Common myeloid progenitor, CD34-positive (primary cell): ENCODE measurements at regions not wholly inside any gene's neighbourhood (a gene's known extent, or its start where the extent isn't known, plus 50 kb on each side); places are given as distances from the start of the nearest gene placed in this dataset.
"Not testable (repeated sequence)": the region's sequence is repeated elsewhere in the genome, so short reads cannot be mapped to it uniquely, and the experiment has no call there.

ENCODE experiments used
- CTCF ChIA-PET: fragments of 350-600 bp; sonication (Branson Sonifier 250); formaldehyde crosslinking; loops from one replicate; lab custom pipeline; 2021; ENCODE audit warnings: antibody characterized with exemption; lab: Charles Lee
- POLR2A ChIA-PET: fragments of 350-600 bp; sonication (Branson Sonifier 250); formaldehyde crosslinking; loops from one replicate; lab custom pipeline; 2021; ENCODE audit warnings: antibody characterized with exemption; lab: Charles Lee
- DNase-seq, 3 donors: peaks; one replicate each; pipeline versions ENCODE4 v3.0.0 to v3.0.0-alpha.2; 2013
- H3K27ac ChIP-seq, 2 experiments: 1 replicate in 1 of 2; 2 replicates in 1 of 2; pipeline ENCODE4 v1.7.0; 2013; ENCODE audit warnings: inconsistent platforms in 2 of 2, low read length in 2 of 2, mild to moderate bottlenecking in 2 of 2, low read depth in 1 of 2, moderate library complexity in 1 of 2; ENCODE audit not compliant: severe bottlenecking in 2 of 2, insufficient read depth in 1 of 2, poor library complexity in 1 of 2
- H3K27me3 ChIP-seq, 5 experiments: replicated peaks in 2 of 5; 1 replicate in 3 of 5; 2 replicates in 2 of 5; pipeline versions ENCODE4 v1.6.1 to v1.7.0; 2013; ENCODE audit warnings: low read length in 4 of 5, mild to moderate bottlenecking in 2 of 5, moderate library complexity in 2 of 5, inconsistent platforms in 1 of 5; ENCODE audit not compliant: insufficient read depth in 5 of 5, control insufficient read depth in 4 of 5
- H3K36me3 ChIP-seq, 4 experiments: 1 replicate in 2 of 4; 2 replicates in 2 of 4; pipeline versions ENCODE4 v1.6.1 to v1.7.0; 2013; ENCODE audit warnings: low read length in 3 of 4, control low read depth in 1 of 4, mild to moderate bottlenecking in 1 of 4; ENCODE audit not compliant: control insufficient read depth in 4 of 4, insufficient read depth in 4 of 4
- H3K4me1 ChIP-seq, 4 experiments: 1 replicate in 3 of 4; 2 replicates in 1 of 4; pipeline versions ENCODE4 v1.6.1 to v1.7.1; 2013; ENCODE audit warnings: low read length in 3 of 4, mild to moderate bottlenecking in 3 of 4, control low read depth in 1 of 4, inconsistent platforms in 1 of 4, moderate library complexity in 1 of 4; ENCODE audit not compliant: control insufficient read depth in 4 of 4, insufficient read depth in 4 of 4; ENCODE audit errors: control extremely low read depth in 1 of 4
- H3K4me3 ChIP-seq, 7 experiments: 1 replicate in 4 of 7; 2 replicates in 3 of 7; pipeline versions ENCODE4 v1.5.1 to v1.7.0; 2013; ENCODE audit warnings: mild to moderate bottlenecking in 7 of 7, low read length in 6 of 7, moderate library complexity in 6 of 7, inconsistent platforms in 2 of 7, low read depth in 2 of 7, control low read depth in 1 of 7; ENCODE audit not compliant: insufficient read depth in 4 of 7, control insufficient read depth in 1 of 7; ENCODE audit errors: extremely low read depth in 1 of 7
- H3K9me3 ChIP-seq, 5 experiments: 1 replicate in 4 of 5; 2 replicates in 1 of 5; pipeline versions ENCODE4 v1.6.1 to v1.7.1; 2013; ENCODE audit warnings: low read length in 4 of 5, mild to moderate bottlenecking in 2 of 5, inconsistent platforms in 1 of 5, low read depth in 1 of 5, moderate library complexity in 1 of 5; ENCODE audit not compliant: control insufficient read depth in 4 of 5, insufficient read depth in 2 of 5; ENCODE audit errors: control extremely low read depth in 1 of 5
- WGBS: methylation state at CpG from one replicate; pipeline ENCODE4 v1.1.5; 2013; ENCODE audit not compliant: insufficient coverage; 5-methylcytosine and 5-hydroxymethylcytosine counted together

DNA sequence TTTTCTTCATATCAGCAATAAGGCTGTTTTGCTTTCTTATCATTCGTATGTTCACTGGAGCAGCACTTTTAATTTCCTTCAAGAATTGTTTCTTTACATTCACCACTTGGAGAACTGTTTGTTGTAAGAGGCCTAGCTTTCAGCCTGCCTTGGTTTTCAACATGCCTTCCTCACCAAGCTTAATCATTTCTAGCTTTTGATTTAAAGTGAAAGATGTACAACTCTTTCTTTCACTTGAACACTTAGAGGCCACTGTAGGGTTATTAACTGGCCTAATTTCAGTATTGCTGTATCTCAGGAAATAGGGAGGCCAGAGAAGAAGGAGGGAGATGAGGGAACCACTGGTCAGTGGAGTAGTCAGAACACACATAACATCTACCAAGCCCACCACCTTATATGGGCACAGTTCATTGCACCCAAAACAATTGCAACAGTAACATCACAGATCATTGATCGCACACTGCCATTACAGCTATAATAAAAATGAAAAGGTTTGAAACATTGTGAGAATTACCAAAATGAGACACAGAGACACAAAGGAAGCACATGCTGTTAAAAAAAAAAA lies 181.4 kb upstream of the TUBA3C start:
- CTCF ChIA-PET: no interaction called here
- no peak for DNase-seq
- peaks cover 0 to 6% (median 0%) of the 10 kb centered on the region in 5 experiments for H3K9me3 ChIP-seq

GRCh38 chr13:19359697-19360096 lies 178.1 kb upstream of the TUBA3C start:
- H3K9me3 ChIP-seq, H3K4me3 ChIP-seq, DNase-seq, POLR2A ChIA-PET, H3K27ac ChIP-seq, H3K4me1 ChIP-seq, H3K36me3 ChIP-seq, CTCF ChIA-PET, H3K27me3 ChIP-seq: not testable (repeated sequence)
- WGBS: 57% methylated on average over 1 of the region's 2 CpGs

More for the DNA sequence above, 181.4 kb upstream of the TUBA3C start:
- Histone ChIP-seq H3K4me1 (no peaks in the 10 kb centered on the region), H3K4me3 (no peak overlapping the region), H3K27me3 (no peaks in the 10 kb centered on the region), H3K27ac (no peak overlapping the region), H3K36me3 (no peaks in the 10 kb centered on the region)
- WGBS: no CpG with 5 or more reads among the region's 2 CpGs
- POLR2A ChIA-PET: no interaction called here

DNA sequence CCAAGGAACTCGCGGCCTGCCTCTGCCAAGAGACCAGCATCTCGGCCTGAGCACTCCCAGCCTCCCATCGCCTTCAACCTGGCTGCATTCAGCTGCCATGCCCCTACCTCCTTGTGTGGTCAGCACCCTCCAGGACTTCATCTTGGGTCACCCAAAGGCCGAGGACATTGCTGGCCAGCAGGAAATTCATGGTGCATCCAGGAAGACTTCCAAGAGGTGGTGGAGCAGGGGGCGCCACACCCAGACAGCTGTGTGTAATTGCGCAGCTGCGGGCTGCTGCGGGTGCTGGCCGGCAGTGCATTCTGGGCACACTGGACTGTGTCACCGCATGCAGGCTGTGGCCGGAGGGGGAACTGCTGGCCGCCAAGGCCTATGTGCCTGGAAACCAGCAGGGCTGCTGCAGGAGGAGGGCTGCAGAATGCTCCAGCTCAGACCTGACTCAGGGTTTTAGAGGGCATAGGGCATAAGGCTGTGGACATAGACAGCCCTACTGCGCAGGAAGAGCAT lies 164.3 kb upstream of the TUBA3C start:
- Histone ChIP-seq H3K27me3 (peaks cover 0 to 17% (median 7%) of the 10 kb centered on the region in 5 experiments), H3K36me3 (no peaks in the 10 kb centered on the region), H3K27ac (no peak overlapping the region), H3K4me3 (no peak overlapping the region), H3K4me1 (no peaks in the 10 kb centered on the region), H3K9me3 (peaks cover 0 to 2% (median 0%) of the 10 kb centered on the region in 5 experiments)
- POLR2A ChIA-PET: no interaction called here
- CTCF ChIA-PET: no interaction called here
- DNase-seq: no peak
- 86% methylated on average over 10 of the region's 14 CpGs for WGBS

DNA sequence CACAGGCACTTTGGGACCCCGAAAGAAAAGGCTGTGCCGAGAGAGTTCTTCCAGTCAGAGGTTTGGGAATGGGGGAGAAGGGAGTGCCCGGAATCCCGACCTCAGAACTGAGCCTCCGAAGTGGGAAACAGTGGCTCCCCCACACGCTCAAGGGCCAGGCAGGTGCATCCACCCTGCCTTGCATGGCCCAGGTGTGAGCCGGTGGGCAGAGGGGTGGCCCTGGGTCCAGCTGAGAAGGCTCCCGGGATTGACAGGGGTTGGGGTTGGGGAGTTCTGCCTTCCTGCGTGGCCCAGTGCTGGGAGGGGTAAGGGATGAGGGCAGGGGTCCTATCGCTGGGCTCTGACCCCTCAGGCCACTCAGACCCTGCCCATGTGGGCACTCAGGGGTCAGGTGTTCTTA lies 163.5 kb upstream of the TUBA3C start:
- no peaks in the 10 kb centered on the region for H3K4me1 ChIP-seq
- peaks cover 0 to 17% (median 7%) of the 10 kb centered on the region in 5 experiments for H3K27me3 ChIP-seq
- no peak for DNase-seq
- H3K27ac ChIP-seq: no peak overlapping the region
- WGBS: 62% methylated on average over 7 of the region's 10 CpGs
- H3K9me3 ChIP-seq: peaks cover 0 to 2% (median 0%) of the 10 kb centered on the region in 5 experiments
- ChIA-PET CTCF (no interaction called here), POLR2A (no interaction called here)
- no peak overlapping the region for H3K4me3 ChIP-seq
- H3K36me3 ChIP-seq: no peaks in the 10 kb centered on the region

GRCh38 chr13:19344585-19345120 lies 163.0 kb upstream of the TUBA3C start:
- H3K36me3 ChIP-seq, POLR2A ChIA-PET, H3K4me1 ChIP-seq, H3K27ac ChIP-seq, CTCF ChIA-PET, H3K9me3 ChIP-seq: not testable (repeated sequence)
- Histone ChIP-seq H3K4me3 (peak overlapping the region in 3 of 7 experiments; percentile 19 to 61 (median 32)), H3K27me3 (peaks cover 0 to 17% (median 7%) of the 10 kb centered on the region in 5 experiments)
- WGBS: 10% methylated on average over 11 of the region's 50 CpGs
- peak in 1 of 3 donors; percentile 7 for DNase-seq

DNA sequence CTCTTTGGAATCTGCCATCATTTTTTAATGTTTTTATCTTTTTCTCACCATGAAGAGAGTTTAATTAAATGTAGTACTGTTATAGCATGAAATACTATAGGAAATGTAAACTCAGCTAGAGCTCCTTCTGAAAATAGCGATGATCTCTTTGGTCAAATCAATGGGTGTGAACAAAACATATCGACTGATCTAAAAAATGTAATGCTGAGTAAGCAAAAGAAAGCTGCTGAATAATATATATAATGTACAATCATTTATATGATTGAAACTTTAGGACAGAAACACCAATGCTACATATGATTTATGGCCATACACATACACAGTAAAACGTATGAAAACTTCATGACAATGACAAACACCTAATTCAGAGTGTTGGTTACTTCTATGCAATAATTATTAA lies 150.8 kb upstream of the TUBA3C start:
- ChIA-PET POLR2A (no interaction called here), CTCF (no interaction called here)
- Histone ChIP-seq H3K4me3 (no peak overlapping the region), H3K4me1 (no peaks in the 10 kb centered on the region), H3K27ac (no peak overlapping the region), H3K27me3 (peaks cover 0 to 3% (median 0%) of the 10 kb centered on the region in 5 experiments), H3K36me3 (no peaks in the 10 kb centered on the region), H3K9me3 (no peaks in the 10 kb centered on the region)
- no peak for DNase-seq
- no CpG with 5 or more reads among the region's 3 CpGs for WGBS

DNA sequence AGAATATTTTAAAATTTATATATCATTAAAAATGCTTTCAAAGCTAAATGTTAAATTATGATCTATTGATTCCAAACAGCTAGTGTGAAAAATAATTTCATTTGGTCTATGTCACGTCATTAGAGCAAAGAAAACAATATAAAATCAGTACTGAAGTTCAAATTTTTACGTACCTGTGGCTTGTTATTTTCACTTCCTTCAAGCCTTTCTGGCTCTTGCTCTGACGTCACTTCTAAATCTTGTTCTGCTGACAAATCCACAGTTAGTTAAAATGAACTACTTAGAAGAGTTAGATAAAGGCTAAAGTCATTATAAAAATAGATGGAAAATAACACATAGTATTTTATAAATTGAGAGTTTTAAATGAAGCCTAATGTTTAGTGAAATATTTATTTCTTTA lies 147.7 kb upstream of the TUBA3C start:
- peaks cover 0 to 7% (median 3%) of the 10 kb centered on the region in 5 experiments for H3K9me3 ChIP-seq
- H3K27ac ChIP-seq: no peak overlapping the region
- H3K4me1 ChIP-seq: no peaks in the 10 kb centered on the region
- no peak overlapping the region for H3K4me3 ChIP-seq
- H3K36me3 ChIP-seq: no peaks in the 10 kb centered on the region
- ChIA-PET POLR2A (no interaction called here), CTCF (no interaction called here)
- DNase-seq: no peak
- WGBS: 70% methylated on average over 2 of the region's 3 CpGs
- no peaks in the 10 kb centered on the region for H3K27me3 ChIP-seq
